BLaER1 treated with 17β-estradiol and CSF1 and Interleukin-3, amounts not matched to agents 10 nM and 100 nM (cell line): ENCODE measurements at regions not wholly inside any gene's neighbourhood (a gene's known extent, or its start where the extent isn't known, plus 50 kb on each side); places are given as distances from the start of the nearest gene placed in this dataset.
A peak's percentile ranks its signal among the peaks of the same experiment; 100 is the strongest.
"Not testable (repeated sequence)": the region's sequence is repeated elsewhere in the genome, so short reads cannot be mapped to it uniquely, and the experiment has no call there.

Experiments
- H3K27ac ChIP-seq, 11 experiments: shearing (Covaris generic); formaldehyde crosslinking; 2 replicates each; pipeline ENCODE4 v1.8.1; 2022
- H3K27me3 ChIP-seq, 11 experiments: shearing (Covaris generic); formaldehyde crosslinking; 2 replicates each; pipeline ENCODE4 v1.8.1; 2022
- H3K36me3 ChIP-seq, 11 experiments: shearing (Covaris generic); formaldehyde crosslinking; 2 replicates each; pipeline ENCODE4 v1.8.1; 2022
- H3K4me1 ChIP-seq, 10 experiments: shearing (Covaris generic); formaldehyde crosslinking; 2 replicates each; pipeline ENCODE4 v1.8.1; 2022
- H3K4me2 ChIP-seq, 11 experiments: shearing (Covaris generic); formaldehyde crosslinking; 2 replicates each; pipeline ENCODE4 v1.8.1; 2022
- H3K4me3 ChIP-seq, 10 experiments: shearing (Covaris generic); formaldehyde crosslinking; 2 replicates each; pipeline ENCODE4 v1.8.1; 2022
- H3K9ac ChIP-seq, 11 experiments: shearing (Covaris generic); formaldehyde crosslinking; 2 replicates each; pipeline ENCODE4 v1.8.1; 2022
- H3K9me3 ChIP-seq, 11 experiments: shearing (Covaris generic); formaldehyde crosslinking; replicated peaks in 1 of 11; 2 replicates each; pipeline ENCODE4 v1.8.1; 2022
- H4K20me1 ChIP-seq, 11 experiments: shearing (Covaris generic); formaldehyde crosslinking; 2 replicates each; pipeline ENCODE4 v1.8.1; 2022
- Cebpa-rat ChIP-seq, 11 experiments: shearing (Covaris generic); IDR thresholded peaks; 2 replicates each; pipeline ENCODE4 v1.8.1; 2022

GRCh38 chr6:153489479-153489878 is 358.4 kb upstream of the RGS17 start:
- Histone ChIP-seq H3K9ac (no peak overlapping the region), H4K20me1 (no peaks in the 10 kb centered on the region), H3K27me3 (no peaks in the 10 kb centered on the region), H3K4me3 (no peak overlapping the region), H3K4me1 (peaks cover 0 to 1% (median 0%) of the 10 kb centered on the region in 10 experiments; a peak in 3 of 20 replicates), H3K27ac (no peak overlapping the region), H3K4me2 (no peak overlapping the region), H3K9me3 (peaks cover 0 to 6% (median 0%) of the 10 kb centered on the region in 11 experiments; a peak in 1 of 22 replicates), H3K36me3 (no peaks in the 10 kb centered on the region)
- no peak for TF ChIP-seq Cebpa-rat (IDR thresholded peaks at IDR 0.05)

DNA sequence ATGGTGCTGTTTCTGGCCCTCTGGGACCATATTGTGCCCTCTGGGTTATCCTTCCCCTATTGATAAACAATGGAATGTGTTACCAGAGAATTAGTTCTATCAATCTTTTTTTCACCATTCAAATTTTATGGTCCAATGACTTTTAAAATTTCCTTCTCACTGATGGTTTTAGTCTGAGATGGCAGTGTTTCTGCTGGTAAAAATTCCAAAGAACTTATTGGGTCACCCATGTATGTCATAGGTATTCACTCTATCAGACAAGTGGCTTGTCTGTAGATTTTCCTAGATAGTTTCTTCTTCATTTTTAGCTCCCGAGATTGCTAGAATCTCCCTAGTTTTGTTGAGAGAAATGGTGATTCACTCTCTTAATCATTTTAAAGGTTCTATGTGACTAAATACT is 357.2 kb upstream of the RGS17 start:
- no peaks in the 10 kb centered on the region for H4K20me1 ChIP-seq
- no peak overlapping the region for H3K4me2 ChIP-seq

GRCh38 chr6:153485072-153485471 is 354.0 kb upstream of the RGS17 start:
- H3K9ac ChIP-seq, result no peak overlapping the region
- no peak overlapping the region for H3K4me3 ChIP-seq
- no peaks in the 10 kb centered on the region for H3K27me3 ChIP-seq
- no peaks in the 10 kb centered on the region for H3K36me3 ChIP-seq
- H3K4me1 ChIP-seq, result peaks cover 0 to 10% (median 2%) of the 10 kb centered on the region in 10 experiments; a peak in 6 of 20 replicates
- no peak overlapping the region for H3K4me2 ChIP-seq
- H3K27ac ChIP-seq, result no peak overlapping the region
- no peaks in the 10 kb centered on the region for H4K20me1 ChIP-seq
- no peak for TF ChIP-seq Cebpa-rat (IDR thresholded peaks at IDR 0.05)
- H3K9me3 ChIP-seq, result peaks cover 0 to 7% (median 0%) of the 10 kb centered on the region in 11 experiments; a peak in 3 of 22 replicates

More for the DNA sequence above, 357.2 kb upstream of the RGS17 start:
- Histone ChIP-seq H3K9me3 (peaks cover 0 to 6% (median 0%) of the 10 kb centered on the region in 11 experiments; a peak in 2 of 22 replicates), H3K4me3 (no peak overlapping the region), H3K36me3 (no peaks in the 10 kb centered on the region), H3K27ac (no peak overlapping the region), H3K9ac (no peak overlapping the region), H3K4me1 (peaks cover 0 to 10% (median 2%) of the 10 kb centered on the region in 10 experiments; a peak in 6 of 20 replicates), H3K27me3 (no peaks in the 10 kb centered on the region)
- TF ChIP-seq Cebpa-rat (IDR thresholded peaks at IDR 0.05), result no peak

GRCh38 chr6:153484056-153484455 is 353.0 kb upstream of the RGS17 start:
- Histone ChIP-seq H4K20me1 (no peaks in the 10 kb centered on the region), H3K4me2 (peak overlapping the region in 3 of 11 experiments; percentile 23 to 61 (median 56); a peak in 5 of 22 replicates), H3K9me3 (peaks cover 0 to 7% (median 0%) of the 10 kb centered on the region in 11 experiments; a peak in 3 of 22 replicates), H3K9ac (no peak overlapping the region), H3K27ac (no peak overlapping the region), H3K4me3 (no peak overlapping the region), H3K36me3 (no peaks in the 10 kb centered on the region), H3K4me1 (peaks cover 0 to 10% (median 2%) of the 10 kb centered on the region in 10 experiments; a peak in 6 of 20 replicates), H3K27me3 (no peaks in the 10 kb centered on the region)
- TF ChIP-seq Cebpa-rat (IDR thresholded peaks at IDR 0.05), result no peak

DNA sequence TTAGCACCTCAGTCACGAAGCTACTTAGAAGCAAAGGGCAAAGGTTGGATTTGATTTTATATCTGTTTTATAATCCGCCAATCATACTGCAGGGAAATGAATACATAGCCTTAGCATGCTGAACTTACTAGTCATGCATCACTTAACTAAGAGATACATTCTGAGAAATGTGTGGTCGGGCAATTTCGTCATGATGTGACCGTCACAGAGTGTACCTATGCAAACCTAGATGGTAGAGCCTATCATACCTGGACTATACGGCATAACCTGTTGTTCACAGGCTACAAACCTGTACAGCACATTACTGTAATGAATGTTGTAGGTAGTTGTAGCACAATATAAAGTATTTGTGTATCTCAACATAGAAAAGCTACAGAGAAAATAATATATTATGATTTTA is 345.2 kb upstream of the RGS17 start:
- Histone ChIP-seq H3K27ac (no peak overlapping the region), H3K36me3 (no peaks in the 10 kb centered on the region), H3K4me3 (no peak overlapping the region), H3K27me3 (no peaks in the 10 kb centered on the region), H3K4me1 (no peaks in the 10 kb centered on the region), H3K4me2 (no peak overlapping the region), H3K9ac (no peak overlapping the region), H3K9me3 (no peaks in the 10 kb centered on the region), H4K20me1 (no peaks in the 10 kb centered on the region)
- TF ChIP-seq Cebpa-rat (IDR thresholded peaks at IDR 0.05), result no peak

GRCh38 chr6:153465050-153465449 is 334.0 kb upstream of the RGS17 start:
- Histone ChIP-seq H3K9ac (no peak overlapping the region), H3K36me3 (no peaks in the 10 kb centered on the region), H3K4me2 (no peak overlapping the region), H4K20me1 (no peaks in the 10 kb centered on the region), H3K27me3 (no peaks in the 10 kb centered on the region), H3K4me1 (no peaks in the 10 kb centered on the region), H3K4me3 (no peak overlapping the region), H3K9me3 (peaks cover 0 to 11% (median 6%) of the 10 kb centered on the region in 11 experiments; a peak in 13 of 22 replicates), H3K27ac (no peak overlapping the region)
- TF ChIP-seq Cebpa-rat (IDR thresholded peaks at IDR 0.05), result no peak

GRCh38 chr6:153449279-153449678 is 318.2 kb upstream of the RGS17 start:
- Histone ChIP-seq H3K9me3 (peaks cover 0 to 21% (median 4%) of the 10 kb centered on the region in 11 experiments; a peak in 10 of 22 replicates), H3K4me2 (no peak overlapping the region), H3K27ac (no peak overlapping the region), H4K20me1 (no peaks in the 10 kb centered on the region), H3K36me3 (no peaks in the 10 kb centered on the region), H3K9ac (no peak overlapping the region), H3K4me3 (no peak overlapping the region), H3K27me3 (no peaks in the 10 kb centered on the region), H3K4me1 (no peaks in the 10 kb centered on the region)
- TF ChIP-seq Cebpa-rat (IDR thresholded peaks at IDR 0.05), result no peak

- not testable (repeated sequence) for H4K20me1 ChIP-seq, H3K4me2 ChIP-seq, H3K4me3 ChIP-seq, H3K27ac ChIP-seq, H3K9ac ChIP-seq, H3K27me3 ChIP-seq, H3K4me1 ChIP-seq, H3K36me3 ChIP-seq
- H3K9me3 ChIP-seq, result peaks cover 4 to 17% (median 8%) of the 10 kb centered on the region in 11 experiments; a peak in 15 of 22 replicates
These were observed 311.7 kb upstream of the RGS17 start for GRCh38 chr6:153442749-153443148.

DNA sequence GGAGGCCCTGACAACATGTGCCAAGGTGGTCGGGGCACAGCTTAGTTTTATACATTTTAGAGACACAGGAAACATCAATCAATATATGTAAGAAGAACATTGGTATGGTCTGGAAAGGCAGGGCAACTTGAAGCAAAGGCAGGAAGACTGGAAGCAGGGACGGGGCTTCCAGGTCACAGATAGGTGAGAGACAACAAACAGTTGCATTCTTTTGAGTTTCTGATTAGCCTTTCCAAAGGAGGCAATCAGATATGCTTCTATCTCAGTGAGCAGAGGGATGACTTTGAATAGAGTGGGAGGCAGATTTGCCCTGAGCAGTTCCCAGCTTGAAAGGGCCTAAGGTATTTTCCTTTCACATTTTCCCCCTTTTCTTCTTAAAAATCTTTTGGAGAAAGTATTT is 311.0 kb upstream of the RGS17 start:
- Histone ChIP-seq H3K9ac (no peak overlapping the region), H4K20me1 (no peaks in the 10 kb centered on the region), H3K27me3 (no peaks in the 10 kb centered on the region), H3K4me2 (no peak overlapping the region), H3K4me3 (no peak overlapping the region), H3K27ac (no peak overlapping the region), H3K4me1 (no peaks in the 10 kb centered on the region), H3K36me3 (no peaks in the 10 kb centered on the region), H3K9me3 (peaks cover 4 to 17% (median 8%) of the 10 kb centered on the region in 11 experiments; a peak in 15 of 22 replicates)
- no peak for TF ChIP-seq Cebpa-rat (IDR thresholded peaks at IDR 0.05)

DNA sequence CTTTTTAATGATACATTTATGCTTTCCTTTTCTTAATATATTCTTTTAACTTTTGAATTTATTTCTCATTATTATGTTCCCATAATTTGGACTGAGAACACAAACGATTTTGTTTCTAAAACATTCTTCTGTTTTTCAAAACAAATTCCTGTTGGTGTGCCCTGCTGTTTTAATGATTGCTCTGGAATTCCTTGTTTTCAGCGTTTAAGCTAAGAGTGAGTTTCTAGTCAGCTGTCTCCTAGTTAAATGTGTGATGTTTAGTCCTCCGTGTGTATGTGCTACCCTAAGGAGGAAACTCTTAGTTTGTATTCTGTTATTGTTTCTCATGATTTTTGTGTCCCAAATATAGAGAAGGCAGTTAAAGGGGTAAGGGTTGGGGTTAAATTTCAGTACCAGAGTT is 306.1 kb upstream of the RGS17 start:
- no peak overlapping the region for H3K4me2 ChIP-seq
- no peaks in the 10 kb centered on the region for H4K20me1 ChIP-seq
- H3K9ac ChIP-seq, result no peak overlapping the region
- H3K4me1 ChIP-seq, result no peaks in the 10 kb centered on the region
- no peak for TF ChIP-seq Cebpa-rat (IDR thresholded peaks at IDR 0.05)
- no peaks in the 10 kb centered on the region for H3K27me3 ChIP-seq
- H3K27ac ChIP-seq, result no peak overlapping the region
- H3K4me3 ChIP-seq, result no peak overlapping the region
- H3K36me3 ChIP-seq, result no peaks in the 10 kb centered on the region
- peaks cover 0 to 4% (median 0%) of the 10 kb centered on the region in 11 experiments; a peak in 2 of 22 replicates for H3K9me3 ChIP-seq
